ENCODE measurements at regions not wholly inside any gene's neighbourhood (a gene's known extent, or its start where the extent isn't known, plus 50 kb on each side); places are given as distances from the start of the nearest gene placed in this dataset.

DNA sequence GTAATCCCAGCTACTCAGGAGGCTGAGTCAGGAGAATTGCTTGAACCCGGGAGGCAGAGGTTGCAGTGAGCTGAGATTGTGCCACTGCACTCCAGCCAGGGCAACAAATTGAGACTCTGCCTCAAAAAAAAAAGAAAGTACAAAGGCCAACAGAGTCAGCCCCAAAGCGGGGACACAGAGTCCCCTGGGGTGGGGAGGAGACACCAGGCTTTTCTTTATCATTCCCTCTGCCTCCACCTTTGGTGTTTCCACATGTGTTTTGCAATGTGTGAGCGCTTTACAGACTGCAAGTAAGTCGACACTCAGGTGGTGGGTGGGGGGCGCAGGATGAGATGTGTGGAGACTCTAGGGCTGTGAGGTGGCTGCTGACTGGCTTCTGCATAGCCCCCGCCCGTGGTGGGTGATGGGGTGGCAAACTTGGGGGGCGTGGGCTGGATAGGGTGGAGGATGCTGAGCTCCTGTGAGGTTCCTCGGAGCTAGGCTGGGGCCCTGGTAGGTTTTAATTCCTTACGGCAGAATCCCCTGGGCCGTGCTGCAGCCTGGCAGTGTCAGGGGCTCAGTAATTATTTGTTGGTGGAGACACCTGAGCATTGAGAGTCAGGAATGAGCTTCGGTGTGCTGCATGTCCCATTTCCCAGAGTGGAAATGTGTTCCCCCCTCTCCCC, 177.2 kb downstream of the CTTN start:
- no peaks in the 10 kb centered on the region for H3K27me3 ChIP-seq (ENCODE audit: control insufficient read depth in 1 of 2, insufficient read depth in 2 of 2, low read length in 2 of 2)
- H3K4me3 ChIP-seq (ENCODE audit: low read depth in 1 of 2, low read length in 2 of 2) = no peak overlapping the region
- no peaks in the 10 kb centered on the region for H3K4me1 ChIP-seq (ENCODE audit: control insufficient read depth in 2 of 2, insufficient read depth in 2 of 2, low read length in 1 of 2)
- no peak overlapping the region for H3K27ac ChIP-seq (ENCODE audit: low read depth in 2 of 2, low read length in 1 of 2)
- 83 to 88% methylated on average over 12 of the region's 12 CpGs for WGBS, 2 donors
- H3K9me3 ChIP-seq (ENCODE audit: control insufficient read depth in 2 of 2, insufficient read depth in 1 of 2, low read depth in 1 of 2, low read length in 1 of 2) = no peaks in the 10 kb centered on the region
- no peaks in the 10 kb centered on the region for H3K36me3 ChIP-seq (ENCODE audit: control insufficient read depth in 2 of 2, insufficient read depth in 2 of 2, low read length in 1 of 2)

DNA sequence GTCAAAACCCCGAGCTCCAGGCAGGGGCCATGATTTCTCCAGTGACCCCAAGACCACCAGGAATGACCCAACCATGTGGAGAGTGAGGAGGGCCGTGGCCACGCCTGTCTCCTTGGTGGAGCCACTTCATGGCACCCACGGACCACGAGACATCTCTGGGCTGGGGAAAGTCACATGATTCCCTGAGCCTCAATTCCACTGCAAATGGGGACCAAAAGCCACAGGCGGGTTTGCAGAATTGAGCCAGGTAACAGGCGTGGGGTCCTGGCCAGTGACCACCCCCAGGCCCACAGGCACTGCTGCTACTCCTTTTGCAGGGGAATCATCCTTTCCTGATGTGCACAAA, 178.9 kb downstream of the CTTN start:
- no peak overlapping the region for H3K4me3 ChIP-seq (ENCODE audit: low read depth in 1 of 2, low read length in 2 of 2)
- no peak overlapping the region for H3K27ac ChIP-seq (ENCODE audit: low read depth in 2 of 2, low read length in 1 of 2)
- 75 to 81% methylated on average over 7 of the region's 7 CpGs for WGBS, 2 donors
- no peaks in the 10 kb centered on the region for H3K27me3 ChIP-seq (ENCODE audit: control insufficient read depth in 1 of 2, insufficient read depth in 2 of 2, low read length in 2 of 2)
- no peaks in the 10 kb centered on the region for H3K36me3 ChIP-seq (ENCODE audit: control insufficient read depth in 2 of 2, insufficient read depth in 2 of 2, low read length in 1 of 2)
- H3K4me1 ChIP-seq (ENCODE audit: control insufficient read depth in 2 of 2, insufficient read depth in 2 of 2, low read length in 1 of 2) = no peaks in the 10 kb centered on the region
- H3K9me3 ChIP-seq (ENCODE audit: control insufficient read depth in 2 of 2, insufficient read depth in 1 of 2, low read depth in 1 of 2, low read length in 1 of 2) = no peaks in the 10 kb centered on the region

DNA sequence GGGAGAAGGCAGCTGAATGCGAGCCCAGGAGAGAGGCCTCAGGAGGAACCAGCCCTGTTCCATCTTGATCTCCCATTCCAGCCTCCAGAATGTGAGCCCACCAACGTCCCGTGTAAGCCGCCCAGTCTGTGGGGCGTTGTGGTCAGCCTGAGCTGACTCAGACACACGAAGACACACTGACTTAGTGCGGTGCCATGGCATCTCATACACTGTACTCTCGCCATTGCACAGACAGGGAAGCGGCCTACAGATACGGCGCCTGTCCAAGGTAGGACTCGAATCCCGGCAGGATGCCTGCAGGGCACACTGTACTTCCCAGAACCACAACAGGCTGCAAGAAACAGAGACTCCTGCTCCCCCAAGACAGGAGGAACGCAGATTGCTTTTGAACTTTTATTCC, 179.6 kb downstream of the CTTN start:
- peaks cover 0 to 1% of the 10 kb centered on the region in 2 donors for H3K9me3 ChIP-seq (ENCODE audit: control insufficient read depth in 2 of 2, insufficient read depth in 1 of 2, low read depth in 1 of 2, low read length in 1 of 2)
- H3K4me1 ChIP-seq (ENCODE audit: control insufficient read depth in 2 of 2, insufficient read depth in 2 of 2, low read length in 1 of 2) = no peaks in the 10 kb centered on the region
- no peak overlapping the region for H3K4me3 ChIP-seq (ENCODE audit: low read depth in 1 of 2, low read length in 2 of 2)
- WGBS, 2 donors = 77 to 81% methylated on average over 14 of the region's 14 CpGs
- no peak overlapping the region for H3K27ac ChIP-seq (ENCODE audit: low read depth in 2 of 2, low read length in 1 of 2)
- no peaks in the 10 kb centered on the region for H3K27me3 ChIP-seq (ENCODE audit: control insufficient read depth in 1 of 2, insufficient read depth in 2 of 2, low read length in 2 of 2)
- H3K36me3 ChIP-seq (ENCODE audit: control insufficient read depth in 2 of 2, insufficient read depth in 2 of 2, low read length in 1 of 2) = no peaks in the 10 kb centered on the region

DNA sequence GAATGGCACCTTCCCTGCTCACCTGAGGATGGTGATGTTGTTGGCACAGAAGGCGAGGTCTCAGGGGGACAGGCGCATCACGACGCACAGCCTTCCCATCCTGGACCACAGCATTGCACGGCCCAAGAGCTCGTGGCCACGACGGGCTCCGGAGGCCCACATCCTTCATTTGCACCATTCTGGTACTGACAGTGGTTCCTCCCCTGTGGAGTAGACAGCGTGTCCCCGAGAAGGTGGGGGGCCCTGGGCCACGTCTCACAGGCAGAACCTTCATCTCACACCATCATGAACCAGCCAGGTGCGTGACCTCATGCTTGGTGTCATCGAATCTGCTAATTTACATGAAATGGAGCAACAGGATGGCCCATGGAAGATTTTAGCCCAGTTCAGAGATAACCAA, 180.0 kb downstream of the CTTN start:
- 88 to 89% methylated on average over 14 of the region's 14 CpGs for WGBS, 2 donors
- Histone ChIP-seq H3K4me3 (ENCODE audit: low read depth in 1 of 2, low read length in 2 of 2) (no peak overlapping the region), H3K27me3 (ENCODE audit: control insufficient read depth in 1 of 2, insufficient read depth in 2 of 2, low read length in 2 of 2) (no peaks in the 10 kb centered on the region), H3K36me3 (ENCODE audit: control insufficient read depth in 2 of 2, insufficient read depth in 2 of 2, low read length in 1 of 2) (no peaks in the 10 kb centered on the region), H3K9me3 (ENCODE audit: control insufficient read depth in 2 of 2, insufficient read depth in 1 of 2, low read depth in 1 of 2, low read length in 1 of 2) (peaks cover 0 to 3% of the 10 kb centered on the region in 2 donors), H3K27ac (ENCODE audit: low read depth in 2 of 2, low read length in 1 of 2) (no peak overlapping the region), H3K4me1 (ENCODE audit: control insufficient read depth in 2 of 2, insufficient read depth in 2 of 2, low read length in 1 of 2) (no peaks in the 10 kb centered on the region)

DNA sequence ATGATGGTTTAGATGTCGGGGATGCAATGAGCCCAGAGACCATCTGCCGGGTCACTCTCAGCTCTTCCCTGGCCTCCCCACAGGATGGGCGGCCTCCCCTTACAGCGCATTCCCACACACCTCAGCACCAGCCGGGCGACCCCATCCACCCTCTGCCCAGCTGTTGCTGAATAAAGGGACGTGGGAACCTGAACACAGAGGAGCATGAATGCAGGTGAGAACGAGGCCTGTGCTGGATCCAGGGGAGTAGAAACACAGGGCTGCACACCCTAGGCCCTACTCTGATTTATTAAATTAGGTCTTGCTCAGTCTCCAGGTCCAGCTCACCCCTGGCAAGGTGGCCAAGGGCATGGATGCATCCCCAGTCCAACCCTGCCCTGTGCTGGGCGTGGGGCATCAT, 180.5 kb downstream of the CTTN start:
- Histone ChIP-seq H3K36me3 (ENCODE audit: control insufficient read depth in 2 of 2, insufficient read depth in 2 of 2, low read length in 1 of 2) (no peaks in the 10 kb centered on the region), H3K4me3 (ENCODE audit: low read depth in 1 of 2, low read length in 2 of 2) (no peak overlapping the region), H3K27me3 (ENCODE audit: control insufficient read depth in 1 of 2, insufficient read depth in 2 of 2, low read length in 2 of 2) (no peaks in the 10 kb centered on the region), H3K27ac (ENCODE audit: low read depth in 2 of 2, low read length in 1 of 2) (no peak overlapping the region), H3K9me3 (ENCODE audit: control insufficient read depth in 2 of 2, insufficient read depth in 1 of 2, low read depth in 1 of 2, low read length in 1 of 2) (peaks cover 3 to 4% of the 10 kb centered on the region in 2 donors), H3K4me1 (ENCODE audit: control insufficient read depth in 2 of 2, insufficient read depth in 2 of 2, low read length in 1 of 2) (no peaks in the 10 kb centered on the region)
- WGBS, 2 donors = 84 to 90% methylated on average over 9 of the region's 9 CpGs

DNA sequence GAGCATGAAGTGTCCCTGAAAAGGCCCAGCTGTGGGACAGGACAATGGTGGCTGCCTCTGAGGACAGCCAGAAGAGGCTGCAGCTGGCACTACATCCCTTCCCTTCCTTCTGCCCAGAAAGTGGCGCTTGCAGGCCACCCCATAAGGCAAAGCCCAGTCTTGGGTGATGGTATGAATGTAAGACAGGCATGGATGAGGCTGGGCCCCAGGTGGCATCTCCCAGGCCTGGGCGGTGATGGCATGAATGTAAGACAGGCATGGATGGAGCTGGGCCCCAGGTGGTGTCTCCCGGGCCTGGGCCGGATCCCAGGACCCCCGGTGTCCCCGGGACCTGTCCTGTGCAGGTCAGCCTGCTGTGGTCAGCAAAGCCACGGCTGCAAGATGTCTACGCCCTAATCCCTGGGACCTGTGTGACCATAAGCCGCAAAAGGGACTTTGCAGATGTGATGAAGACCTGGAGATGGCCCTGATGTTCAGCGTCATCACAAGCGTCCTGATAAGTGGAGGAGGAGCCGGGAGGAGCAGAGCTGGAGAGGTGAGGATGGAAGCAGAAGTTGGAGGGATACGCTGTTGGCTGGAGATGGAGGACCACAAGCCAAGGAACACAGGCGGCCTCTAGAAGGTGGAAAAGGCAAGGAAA, 181.1 kb downstream of the CTTN start:
- WGBS, 2 donors = 87 to 92% methylated on average over 14 of the region's 14 CpGs
- H3K36me3 ChIP-seq (ENCODE audit: control insufficient read depth in 2 of 2, insufficient read depth in 2 of 2, low read length in 1 of 2) = no peaks in the 10 kb centered on the region

DNA sequence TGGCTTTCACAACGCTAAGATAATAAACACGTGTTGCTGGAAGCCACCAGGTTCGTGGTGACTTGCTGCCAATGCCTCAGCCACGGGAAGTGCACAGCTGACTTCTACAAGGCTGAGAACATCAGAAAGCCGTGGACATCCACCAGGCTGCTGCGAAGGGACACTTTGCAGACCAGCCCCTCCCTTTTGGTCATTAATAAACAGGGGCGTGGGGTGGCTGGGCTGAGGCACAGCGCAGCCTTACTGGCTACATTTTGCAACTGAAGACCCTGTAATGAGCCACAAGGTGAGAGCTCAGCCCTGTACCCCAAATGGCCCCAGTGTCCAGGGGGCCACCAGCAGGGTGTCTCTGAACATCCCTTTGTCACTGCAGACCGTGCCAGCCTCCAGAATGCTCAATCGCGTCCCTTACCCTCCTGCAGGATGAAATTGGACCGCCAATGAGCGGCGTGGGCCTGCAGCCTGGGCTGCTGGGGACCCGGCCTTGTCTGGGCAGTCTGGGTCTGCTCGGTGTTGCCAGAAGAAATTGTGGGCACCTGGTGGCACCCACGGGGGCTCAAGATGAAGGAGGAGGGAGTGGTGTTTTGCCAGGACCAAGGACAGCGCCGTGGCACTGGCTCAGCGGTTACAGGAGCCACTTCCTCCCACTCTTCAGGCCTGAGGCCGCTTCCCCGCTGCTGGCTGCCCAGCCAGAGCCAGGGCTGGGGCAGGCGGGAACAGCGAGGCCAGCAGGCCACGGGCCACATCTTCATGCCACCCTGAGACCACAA, 181.9 kb downstream of the CTTN start:
- Histone ChIP-seq H3K9me3 (ENCODE audit: control insufficient read depth in 2 of 2, insufficient read depth in 1 of 2, low read depth in 1 of 2, low read length in 1 of 2) (peaks cover 3 to 5% of the 10 kb centered on the region in 2 donors), H3K4me3 (ENCODE audit: low read depth in 1 of 2, low read length in 2 of 2) (no peak overlapping the region), H3K36me3 (ENCODE audit: control insufficient read depth in 2 of 2, insufficient read depth in 2 of 2, low read length in 1 of 2) (no peaks in the 10 kb centered on the region), H3K27ac (ENCODE audit: low read depth in 2 of 2, low read length in 1 of 2) (no peak overlapping the region), H3K27me3 (ENCODE audit: control insufficient read depth in 1 of 2, insufficient read depth in 2 of 2, low read length in 2 of 2) (no peaks in the 10 kb centered on the region), H3K4me1 (ENCODE audit: control insufficient read depth in 2 of 2, insufficient read depth in 2 of 2, low read length in 1 of 2) (no peaks in the 10 kb centered on the region)
- 73 to 74% methylated on average over 25 of the region's 25 CpGs for WGBS, 2 donors

More for the DNA sequence above, 181.1 kb downstream of the CTTN start:
- H3K9me3 ChIP-seq (ENCODE audit: control insufficient read depth in 2 of 2, insufficient read depth in 1 of 2, low read depth in 1 of 2, low read length in 1 of 2) = peaks cover 3 to 5% of the 10 kb centered on the region in 2 donors
- H3K27me3 ChIP-seq (ENCODE audit: control insufficient read depth in 1 of 2, insufficient read depth in 2 of 2, low read length in 2 of 2) = no peaks in the 10 kb centered on the region
- no peaks in the 10 kb centered on the region for H3K4me1 ChIP-seq (ENCODE audit: control insufficient read depth in 2 of 2, insufficient read depth in 2 of 2, low read length in 1 of 2)
- H3K27ac ChIP-seq (ENCODE audit: low read depth in 2 of 2, low read length in 1 of 2) = no peak overlapping the region
- H3K4me3 ChIP-seq (ENCODE audit: low read depth in 1 of 2, low read length in 2 of 2) = no peak overlapping the region

DNA sequence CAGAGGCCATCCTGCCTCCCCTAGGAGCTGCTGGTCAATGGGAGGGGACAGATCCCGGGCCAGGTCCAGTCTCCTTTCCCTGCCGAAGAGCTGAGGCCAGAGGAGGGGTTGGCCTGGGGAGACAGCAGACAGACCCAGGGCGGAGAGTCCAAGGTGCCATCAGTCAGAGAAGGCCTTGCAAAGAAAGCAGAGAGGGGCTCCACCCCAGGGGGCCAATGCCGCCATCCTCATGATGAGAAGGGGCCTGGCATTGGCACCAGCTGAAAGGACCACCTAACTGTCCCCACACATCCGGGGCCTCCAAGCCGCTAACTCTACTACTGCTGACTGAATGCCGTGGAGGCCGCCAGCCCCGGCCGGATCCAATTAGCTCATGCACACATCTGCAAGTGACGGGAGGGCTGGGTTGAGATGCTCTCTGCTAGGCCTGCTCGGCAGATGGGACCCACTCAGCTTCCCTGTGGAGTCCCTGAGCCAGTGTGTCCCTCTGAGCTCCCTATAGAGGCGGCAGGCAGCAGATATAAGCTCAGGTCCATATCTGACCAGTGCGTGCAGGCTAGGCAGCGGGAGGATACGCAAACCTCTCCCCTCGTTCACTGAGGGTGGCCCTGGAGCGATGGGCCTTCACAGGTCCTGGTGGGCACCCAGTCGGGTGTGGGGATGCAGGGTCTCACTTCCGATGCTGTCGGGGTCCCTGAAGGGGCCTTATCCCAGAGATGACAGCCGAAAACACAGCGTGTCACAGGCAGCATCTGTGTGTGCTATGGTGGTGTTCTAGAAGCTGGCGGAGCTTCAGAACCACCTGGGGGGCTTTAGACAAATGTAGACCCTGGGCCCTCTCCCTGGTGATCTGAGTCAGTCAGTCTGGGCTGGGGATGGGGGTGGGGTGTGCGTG, 183.9 kb downstream of the CTTN start:
- Histone ChIP-seq H3K27ac (ENCODE audit: low read depth in 2 of 2, low read length in 1 of 2) (no peak overlapping the region), H3K36me3 (ENCODE audit: control insufficient read depth in 2 of 2, insufficient read depth in 2 of 2, low read length in 1 of 2) (no peaks in the 10 kb centered on the region), H3K4me1 (ENCODE audit: control insufficient read depth in 2 of 2, insufficient read depth in 2 of 2, low read length in 1 of 2) (no peaks in the 10 kb centered on the region), H3K9me3 (ENCODE audit: control insufficient read depth in 2 of 2, insufficient read depth in 1 of 2, low read depth in 1 of 2, low read length in 1 of 2) (peaks cover 3 to 5% of the 10 kb centered on the region in 2 donors), H3K4me3 (ENCODE audit: low read depth in 1 of 2, low read length in 2 of 2) (no peak overlapping the region), H3K27me3 (ENCODE audit: control insufficient read depth in 1 of 2, insufficient read depth in 2 of 2, low read length in 2 of 2) (no peaks in the 10 kb centered on the region)
- 86 to 90% methylated on average over 25 of the region's 25 CpGs for WGBS, 2 donors

DNA sequence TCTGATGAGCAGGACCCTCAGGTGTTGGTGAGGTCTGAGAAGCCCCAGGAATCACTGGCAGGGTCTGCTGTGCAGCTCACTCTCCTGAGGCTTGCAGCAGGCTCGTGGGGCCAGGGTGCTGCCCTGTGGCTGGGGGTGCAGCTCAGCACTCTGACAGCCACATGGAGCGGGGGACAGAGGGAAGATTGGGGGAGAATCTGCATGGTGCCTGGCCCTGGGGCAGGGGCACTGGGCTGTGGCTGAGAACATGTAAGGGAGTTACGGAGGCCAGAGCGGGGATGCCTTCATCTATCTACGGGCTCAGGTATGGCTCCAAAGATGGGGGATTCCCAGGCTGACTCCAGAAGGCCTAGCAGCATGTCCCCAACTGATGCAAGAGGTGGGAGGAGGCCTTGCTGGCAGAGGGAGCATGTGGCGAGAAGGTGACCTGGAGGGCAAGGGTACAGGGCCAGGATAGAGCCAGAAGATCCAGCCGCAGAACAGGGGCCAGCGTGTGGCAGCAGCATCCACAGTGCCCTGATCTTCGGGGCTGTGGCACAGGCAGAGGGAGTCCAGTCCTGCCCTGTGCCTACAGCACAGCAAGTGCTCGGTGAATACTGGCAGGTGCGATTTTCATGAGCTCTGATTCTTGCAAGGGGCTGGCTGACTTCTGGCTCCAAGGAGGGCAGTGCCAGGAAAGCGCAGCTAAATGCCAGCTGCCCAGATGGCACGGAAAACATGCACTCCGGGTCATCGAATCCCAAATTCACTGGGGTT, 184.7 kb downstream of the CTTN start:
- Histone ChIP-seq H3K36me3 (ENCODE audit: control insufficient read depth in 2 of 2, insufficient read depth in 2 of 2, low read length in 1 of 2) (no peaks in the 10 kb centered on the region), H3K27ac (ENCODE audit: low read depth in 2 of 2, low read length in 1 of 2) (no peak overlapping the region), H3K4me1 (ENCODE audit: control insufficient read depth in 2 of 2, insufficient read depth in 2 of 2, low read length in 1 of 2) (no peaks in the 10 kb centered on the region), H3K4me3 (ENCODE audit: low read depth in 1 of 2, low read length in 2 of 2) (no peak overlapping the region), H3K27me3 (ENCODE audit: control insufficient read depth in 1 of 2, insufficient read depth in 2 of 2, low read length in 2 of 2) (no peaks in the 10 kb centered on the region), H3K9me3 (ENCODE audit: control insufficient read depth in 2 of 2, insufficient read depth in 1 of 2, low read depth in 1 of 2, low read length in 1 of 2) (peaks cover 3 to 5% of the 10 kb centered on the region in 2 donors)
- 82 to 83% methylated on average over 15 of the region's 15 CpGs for WGBS, 2 donors

Measured in esophagus (tissue), 2 donors.